HG03103 (cell line): ENCODE measurements at regions not wholly inside any gene's neighbourhood (a gene's known extent, or its start where the extent isn't known, plus 50 kb on each side); places are given as distances from the start of the nearest gene placed in this dataset.

Experiments
- ATAC-seq: cut with Tn5 transposase; IDR thresholded peaks from one replicate; pipeline ENCODE4 v1.9.1; 2021; ENCODE audit warnings: low read depth; ENCODE audit not compliant: unreplicated experiment

- peak; percentile 97 for ATAC-seq
These were observed 191.9 kb upstream of the DDI1 start for GRCh38 chr11:103844327-103845215.

GRCh38 chr11:103845331-103845730 lies 191.1 kb upstream of the DDI1 start:
- no peak for ATAC-seq

- ATAC-seq: no peak
These were observed 187.8 kb upstream of the DDI1 start for GRCh38 chr11:103848686-103849085.

GRCh38 chr11:103849366-103849765 lies 187.1 kb upstream of the DDI1 start:
- no peak for ATAC-seq

- no peak for ATAC-seq
These were observed 185.8 kb upstream of the DDI1 start for GRCh38 chr11:103850419-103851165.

- ATAC-seq: no peak
These were observed 185.2 kb upstream of the DDI1 start for GRCh38 chr11:103851166-103851651.
